ENCODE measurements at regions not wholly inside any gene's neighbourhood (a gene's known extent, or its start where the extent isn't known, plus 50 kb on each side); places are given as distances from the start of the nearest gene placed in this dataset.

- DNase-seq, result no peak
Measured at GRCh38 chr11:57103899-57104605, 77.7 kb upstream of the LRRC55 start.

GRCh38 chr11:57109331-57109730 lies 72.4 kb upstream of the LRRC55 start:
- DNase-seq, result no peak

- no peak for DNase-seq
Measured at GRCh38 chr11:57111619-57112018, 70.1 kb upstream of the LRRC55 start.

GRCh38 chr11:57116654-57117053 lies 65.1 kb upstream of the LRRC55 start:
- DNase-seq, result peak; percentile 11

- DNase-seq, result no peak
Measured at GRCh38 chr11:57120192-57120965, 61.4 kb upstream of the LRRC55 start.

GRCh38 chr11:57121996-57122395 lies 59.8 kb upstream of the LRRC55 start:
- no peak for DNase-seq

- DNase-seq, result no peak
Measured at GRCh38 chr11:57123590-57123989, 58.2 kb upstream of the LRRC55 start.

- no peak for DNase-seq
Measured at GRCh38 chr11:57124505-57124904, 57.2 kb upstream of the LRRC55 start.

- no peak for DNase-seq
Measured at GRCh38 chr11:57124917-57125316, 56.8 kb upstream of the LRRC55 start.

GRCh38 chr11:57126766-57127400 lies 54.9 kb upstream of the LRRC55 start:
- DNase-seq, result no peak

- no peak for DNase-seq
Measured at GRCh38 chr11:57131080-57131790, 50.5 kb upstream of the LRRC55 start.
